ENCODE measurements at regions not wholly inside any gene's neighbourhood (a gene's known extent, or its start where the extent isn't known, plus 50 kb on each side); places are given as distances from the start of the nearest gene placed in this dataset.

DNA sequence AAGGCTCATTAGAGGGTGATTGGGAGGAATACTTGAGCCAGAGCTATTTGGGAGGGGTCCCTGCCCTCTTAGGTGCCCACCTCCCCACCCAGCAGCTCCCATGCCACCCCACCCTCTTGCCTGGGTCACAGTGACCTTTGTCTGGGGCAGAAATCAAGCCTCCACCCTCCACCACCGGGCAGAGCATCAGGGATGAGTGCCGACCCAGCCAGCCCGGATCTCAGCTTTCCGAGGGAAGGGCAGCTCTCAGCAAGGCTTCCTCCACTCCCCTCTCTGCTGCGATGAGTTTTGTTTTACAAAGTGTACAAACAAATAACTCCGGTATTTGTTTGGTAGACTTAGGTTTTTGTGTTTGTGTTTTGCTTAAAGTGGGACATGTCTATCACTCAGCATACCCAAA lies 136.7 kb upstream of the CST7 start:
- H3K4me3 ChIP-seq (ENCODE audit: low read depth, low read length) = no peak overlapping the region
- TF ChIP-seq, protein P1, sequence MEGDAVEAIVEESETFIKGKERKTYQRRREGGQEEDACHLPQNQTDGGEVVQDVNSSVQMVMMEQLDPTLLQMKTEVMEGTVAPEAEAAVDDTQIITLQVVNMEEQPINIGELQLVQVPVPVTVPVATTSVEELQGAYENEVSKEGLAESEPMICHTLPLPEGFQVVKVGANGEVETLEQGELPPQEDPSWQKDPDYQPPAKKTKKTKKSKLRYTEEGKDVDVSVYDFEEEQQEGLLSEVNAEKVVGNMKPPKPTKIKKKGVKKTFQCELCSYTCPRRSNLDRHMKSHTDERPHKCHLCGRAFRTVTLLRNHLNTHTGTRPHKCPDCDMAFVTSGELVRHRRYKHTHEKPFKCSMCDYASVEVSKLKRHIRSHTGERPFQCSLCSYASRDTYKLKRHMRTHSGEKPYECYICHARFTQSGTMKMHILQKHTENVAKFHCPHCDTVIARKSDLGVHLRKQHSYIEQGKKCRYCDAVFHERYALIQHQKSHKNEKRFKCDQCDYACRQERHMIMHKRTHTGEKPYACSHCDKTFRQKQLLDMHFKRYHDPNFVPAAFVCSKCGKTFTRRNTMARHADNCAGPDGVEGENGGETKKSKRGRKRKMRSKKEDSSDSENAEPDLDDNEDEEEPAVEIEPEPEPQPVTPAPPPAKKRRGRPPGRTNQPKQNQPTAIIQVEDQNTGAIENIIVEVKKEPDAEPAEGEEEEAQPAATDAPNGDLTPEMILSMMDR (IDR thresholded peaks at IDR 0.05; ENCODE audit: low read depth, low read length) = no peak

DNA sequence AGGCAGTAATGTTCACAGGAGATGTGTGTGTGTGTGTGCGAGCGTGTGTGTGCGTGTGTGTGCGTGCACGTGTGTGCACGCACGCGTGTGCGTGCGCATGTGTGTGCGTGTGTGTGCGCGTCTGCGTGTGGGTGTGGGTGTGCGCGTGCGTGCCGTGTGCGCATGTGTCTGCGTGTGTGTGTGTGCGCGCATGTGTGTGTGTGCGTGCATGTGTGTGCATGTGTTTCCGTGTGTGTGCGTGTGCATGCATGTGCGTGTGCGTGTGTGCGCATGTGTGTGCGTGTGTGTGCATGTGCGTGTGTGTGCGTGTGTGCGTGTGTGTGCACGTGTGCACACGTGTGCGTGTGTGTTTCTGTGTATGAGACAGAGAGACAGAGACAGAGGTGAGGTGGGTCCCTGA lies 136.0 kb upstream of the CST7 start:
- no peak overlapping the region for H3K4me3 ChIP-seq (ENCODE audit: low read depth, low read length)
- TF ChIP-seq, protein P1 (IDR thresholded peaks at IDR 0.05; ENCODE audit: low read depth, low read length) = no peak

DNA sequence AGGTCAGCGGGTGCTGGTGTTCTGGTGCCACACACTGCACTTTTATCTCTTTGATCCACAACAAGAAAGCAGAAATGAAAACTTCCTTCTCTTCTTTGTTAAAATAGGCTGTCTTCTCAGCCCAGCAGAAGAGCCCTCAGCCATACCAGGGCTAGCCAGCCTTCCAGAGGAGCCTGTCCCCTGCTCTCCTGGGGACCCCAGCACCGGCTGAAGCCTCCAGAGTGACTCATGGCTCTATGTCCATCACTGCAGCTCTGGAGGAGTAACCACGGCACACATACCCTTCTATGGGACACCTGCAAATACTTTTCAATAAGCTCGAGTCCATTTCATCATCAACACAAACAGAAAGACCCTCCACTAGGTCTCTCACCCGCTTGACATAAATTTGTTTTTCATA lies 135.6 kb upstream of the CST7 start:
- TF ChIP-seq, protein P1 (IDR thresholded peaks at IDR 0.05; ENCODE audit: low read depth, low read length) = no peak

DNA sequence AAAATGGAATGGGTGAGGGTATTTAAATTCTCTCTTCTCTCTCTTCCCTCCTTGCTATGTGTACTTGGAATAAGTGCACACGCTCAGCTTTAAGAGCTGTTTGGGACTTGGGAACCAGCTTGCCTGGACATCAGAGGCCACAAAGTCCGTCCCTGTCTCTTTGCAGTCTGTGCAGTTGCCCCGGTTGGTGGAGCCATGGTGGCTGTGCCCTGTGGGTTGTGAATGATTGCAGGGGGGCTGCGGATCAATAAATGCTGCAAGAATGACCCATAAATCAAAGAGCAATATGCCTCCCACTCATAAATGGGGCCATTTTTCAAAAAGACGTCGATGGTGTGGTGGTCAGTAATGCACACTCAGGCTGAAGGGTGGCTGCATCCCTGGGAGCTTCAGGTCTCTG lies 135.1 kb upstream of the CST7 start:
- no peak overlapping the region for H3K4me3 ChIP-seq (ENCODE audit: low read depth, low read length)
- TF ChIP-seq, protein P1 (IDR thresholded peaks at IDR 0.05; ENCODE audit: low read depth, low read length) = no peak

More for the DNA sequence above, 135.6 kb upstream of the CST7 start:
- no peak overlapping the region for H3K4me3 ChIP-seq (ENCODE audit: low read depth, low read length)

DNA sequence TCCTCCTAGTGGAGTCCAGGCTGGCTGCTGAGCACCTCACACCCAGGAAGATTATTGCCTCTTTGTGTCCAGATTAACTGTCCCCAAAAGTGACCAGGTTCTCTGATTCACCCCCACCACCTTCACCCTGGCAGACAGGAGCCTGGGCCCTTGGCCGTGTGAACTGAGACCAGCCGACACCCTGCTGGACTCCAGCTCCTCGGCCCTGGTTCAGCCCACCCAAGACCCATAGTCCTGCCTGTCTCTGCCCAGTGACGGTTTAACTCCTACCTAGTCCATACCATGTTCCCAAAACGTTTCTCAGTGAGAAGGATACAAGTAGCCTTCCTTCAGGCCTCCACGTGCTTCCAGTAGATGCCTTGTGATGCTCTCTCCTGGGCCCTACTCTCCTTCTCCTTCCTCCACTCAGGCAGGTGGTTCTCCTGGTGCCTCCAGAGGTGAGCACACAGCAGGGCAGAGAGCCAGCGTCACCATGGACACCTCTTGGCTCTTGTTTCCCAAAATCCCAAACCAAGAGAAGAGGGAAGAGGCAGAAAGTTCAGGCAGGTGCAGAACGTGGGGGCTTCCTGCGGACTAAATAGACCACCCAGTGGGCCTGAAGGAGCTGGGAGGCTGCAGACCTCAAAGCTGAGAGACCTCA lies 134.4 kb upstream of the CST7 start:
- H3K4me3 ChIP-seq (ENCODE audit: low read depth, low read length) = no peak overlapping the region
- TF ChIP-seq, protein P1 (IDR thresholded peaks at IDR 0.05; ENCODE audit: low read depth, low read length) = no peak

DNA sequence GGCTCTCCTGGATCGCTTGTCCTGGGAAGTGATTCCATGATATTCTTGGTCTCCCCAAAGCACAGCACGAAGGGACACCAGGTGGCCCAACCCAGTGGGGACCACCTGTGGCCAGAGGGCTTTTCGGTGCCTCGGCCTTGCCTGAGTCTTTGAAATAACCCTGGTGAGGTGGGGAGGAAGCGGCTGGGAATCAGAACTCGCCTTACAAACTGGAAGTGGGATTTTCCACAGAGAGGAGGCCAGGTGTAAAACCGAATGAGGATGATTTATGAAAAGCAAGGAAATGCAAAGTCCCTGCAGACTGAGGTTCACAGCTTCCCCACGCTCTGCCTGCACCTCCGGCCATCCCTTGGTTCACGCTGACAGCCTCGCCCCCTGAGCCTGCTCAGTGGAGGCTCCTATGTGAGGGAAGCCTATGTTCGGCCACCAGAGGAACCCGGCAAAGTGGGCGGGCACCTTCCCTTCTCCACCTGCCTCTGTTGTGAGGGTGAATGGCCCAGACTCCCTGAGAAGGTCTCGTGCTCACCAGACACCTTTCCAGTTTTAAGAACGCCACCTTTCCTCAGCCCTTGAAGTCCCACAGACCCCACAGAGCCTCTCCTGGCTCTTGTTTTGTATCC lies 133.8 kb upstream of the CST7 start:
- no peak overlapping the region for H3K4me3 ChIP-seq (ENCODE audit: low read depth, low read length)
- TF ChIP-seq, protein P1 (IDR thresholded peaks at IDR 0.05; ENCODE audit: low read depth, low read length) = no peak

DNA sequence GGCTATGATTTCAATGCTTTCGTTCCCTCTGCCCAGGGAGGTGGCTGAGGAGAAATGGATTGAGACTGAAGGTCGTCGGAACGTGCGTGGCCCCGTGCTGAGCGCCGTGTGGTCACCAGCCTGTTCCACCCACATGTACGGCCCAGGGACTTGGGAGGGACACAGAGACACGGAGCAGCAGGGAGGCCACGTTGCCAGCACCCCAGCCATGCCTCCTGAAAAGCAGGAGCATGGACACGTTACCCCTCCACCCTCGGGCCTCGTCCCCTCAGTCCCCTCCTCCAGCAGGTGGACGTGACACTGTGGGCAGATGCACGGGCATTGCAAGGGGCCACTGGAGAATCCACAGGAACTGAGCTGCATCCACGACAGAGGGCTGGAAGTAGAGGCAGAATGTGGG lies 133.1 kb upstream of the CST7 start:
- no peak overlapping the region for H3K4me3 ChIP-seq (ENCODE audit: low read depth, low read length)
- TF ChIP-seq, protein P1 (IDR thresholded peaks at IDR 0.05; ENCODE audit: low read depth, low read length) = no peak
